ENCODE measurements at regions not wholly inside any gene's neighbourhood (a gene's known extent, or its start where the extent isn't known, plus 50 kb on each side); places are given as distances from the start of the nearest gene placed in this dataset.

- TF ChIP-seq CTCF (conservative IDR thresholded peaks at IDR 0.05; ENCODE audit: low read length) (no peak), EZH2phosphoT487 (IDR thresholded peaks at IDR 0.05; ENCODE audit: borderline replicate concordance, low read depth, low read length) (no peak)
Measured at GRCh38 chr13:54492995-54493394, 1464.4 kb downstream of the OLFM4 start.
